ENCODE measurements at regions not wholly inside any gene's neighbourhood (a gene's known extent, or its start where the extent isn't known, plus 50 kb on each side); places are given as distances from the start of the nearest gene placed in this dataset.

DNA sequence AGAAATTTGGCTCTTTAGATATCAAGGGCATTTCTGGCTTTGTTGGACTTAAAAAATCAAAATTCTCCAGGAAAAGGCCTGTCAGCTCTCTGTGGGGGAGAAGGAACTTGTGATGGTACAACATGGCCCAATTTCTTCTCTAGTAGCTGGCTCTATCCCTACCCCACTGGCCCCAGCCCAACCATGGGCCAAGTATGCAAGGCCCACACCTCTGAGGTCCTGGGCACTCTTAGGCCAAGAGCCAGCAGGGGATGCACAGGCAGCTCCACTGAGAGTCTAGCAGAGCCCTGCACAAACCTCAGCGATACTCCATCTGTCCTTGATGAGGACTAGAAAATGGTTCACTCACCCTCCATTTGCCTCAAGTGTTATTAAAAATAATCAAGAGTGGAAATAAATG, 261.2 kb downstream of the C7orf25 start:
- H3K9me3 ChIP-seq (ENCODE audit: control insufficient read depth in 1 of 2, insufficient read depth in 1 of 2, low read depth in 1 of 2, low read length in 2 of 2): no peaks in the 10 kb centered on the region
- POLR2A ChIA-PET: no interaction called here
- no peak overlapping the region for H3K9ac ChIP-seq (ENCODE audit: low read length)
- RAD21 ChIA-PET (ENCODE audit: low non-redundant PET in 1 of 2, low total read pairs in 2 of 2, uncharacterized antibody in 2 of 2, unreplicated experiment in 2 of 2): no interaction called here
- no peak overlapping the region for H3K4me3 ChIP-seq (replicated peaks in 1 of 2; ENCODE audit: low read depth in 1 of 2, low read length in 2 of 2)
- no peaks in the 10 kb centered on the region for H3K79me2 ChIP-seq (ENCODE audit: insufficient read depth, low read length)
- ATAC-seq (no peak), DNase-seq (ENCODE audit: low read depth, low spot score) (no peak)
- no peaks in the 10 kb centered on the region for H3K27me3 ChIP-seq (ENCODE audit: insufficient read depth, low read length)
- CTCF ChIA-PET: no interaction called here
- H4K20me1 ChIP-seq (ENCODE audit: insufficient read depth): no peaks in the 10 kb centered on the region
- H3K36me3 ChIP-seq (ENCODE audit: control insufficient read depth in 1 of 2, insufficient read depth in 2 of 2, low read length in 2 of 2): no peaks in the 10 kb centered on the region
- no peak overlapping the region for H3K27ac ChIP-seq (ENCODE audit: low read depth, low read length)
- TF ChIP-seq SIN3A (IDR thresholded peaks at IDR 0.05; ENCODE audit: low read depth) (no peak), POLR2AphosphoS5 (IDR thresholded peaks at IDR 0.05; ENCODE audit: low read depth, low read length) (no peak), JUND (IDR thresholded peaks at IDR 0.05) (no peak)
- TF ChIP-seq, protein P1, sequence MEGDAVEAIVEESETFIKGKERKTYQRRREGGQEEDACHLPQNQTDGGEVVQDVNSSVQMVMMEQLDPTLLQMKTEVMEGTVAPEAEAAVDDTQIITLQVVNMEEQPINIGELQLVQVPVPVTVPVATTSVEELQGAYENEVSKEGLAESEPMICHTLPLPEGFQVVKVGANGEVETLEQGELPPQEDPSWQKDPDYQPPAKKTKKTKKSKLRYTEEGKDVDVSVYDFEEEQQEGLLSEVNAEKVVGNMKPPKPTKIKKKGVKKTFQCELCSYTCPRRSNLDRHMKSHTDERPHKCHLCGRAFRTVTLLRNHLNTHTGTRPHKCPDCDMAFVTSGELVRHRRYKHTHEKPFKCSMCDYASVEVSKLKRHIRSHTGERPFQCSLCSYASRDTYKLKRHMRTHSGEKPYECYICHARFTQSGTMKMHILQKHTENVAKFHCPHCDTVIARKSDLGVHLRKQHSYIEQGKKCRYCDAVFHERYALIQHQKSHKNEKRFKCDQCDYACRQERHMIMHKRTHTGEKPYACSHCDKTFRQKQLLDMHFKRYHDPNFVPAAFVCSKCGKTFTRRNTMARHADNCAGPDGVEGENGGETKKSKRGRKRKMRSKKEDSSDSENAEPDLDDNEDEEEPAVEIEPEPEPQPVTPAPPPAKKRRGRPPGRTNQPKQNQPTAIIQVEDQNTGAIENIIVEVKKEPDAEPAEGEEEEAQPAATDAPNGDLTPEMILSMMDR (IDR thresholded peaks at IDR 0.05 in 2 of 3, conservative IDR thresholded peaks at IDR 0.05 in 1 of 3; ENCODE audit: borderline replicate concordance in 1 of 3, insufficient read depth in 1 of 3, low read depth in 2 of 3, low read length in 2 of 3): no peak
- TF ChIP-seq, protein P2, sequence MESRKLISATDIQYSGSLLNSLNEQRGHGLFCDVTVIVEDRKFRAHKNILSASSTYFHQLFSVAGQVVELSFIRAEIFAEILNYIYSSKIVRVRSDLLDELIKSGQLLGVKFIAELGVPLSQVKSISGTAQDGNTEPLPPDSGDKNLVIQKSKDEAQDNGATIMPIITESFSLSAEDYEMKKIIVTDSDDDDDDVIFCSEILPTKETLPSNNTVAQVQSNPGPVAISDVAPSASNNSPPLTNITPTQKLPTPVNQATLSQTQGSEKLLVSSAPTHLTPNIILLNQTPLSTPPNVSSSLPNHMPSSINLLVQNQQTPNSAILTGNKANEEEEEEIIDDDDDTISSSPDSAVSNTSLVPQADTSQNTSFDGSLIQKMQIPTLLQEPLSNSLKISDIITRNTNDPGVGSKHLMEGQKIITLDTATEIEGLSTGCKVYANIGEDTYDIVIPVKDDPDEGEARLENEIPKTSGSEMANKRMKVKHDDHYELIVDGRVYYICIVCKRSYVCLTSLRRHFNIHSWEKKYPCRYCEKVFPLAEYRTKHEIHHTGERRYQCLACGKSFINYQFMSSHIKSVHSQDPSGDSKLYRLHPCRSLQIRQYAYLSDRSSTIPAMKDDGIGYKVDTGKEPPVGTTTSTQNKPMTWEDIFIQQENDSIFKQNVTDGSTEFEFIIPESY (IDR thresholded peaks at IDR 0.05; ENCODE audit: extremely low read depth, insufficient replicate concordance, low read length): no peak
- no TSS peak for BruUV-seq (replicated peaks)
- intact Hi-C loops (cut with micrococcal nuclease): no loop called here
- no peaks in the 10 kb centered on the region for H3K9me2 ChIP-seq (ENCODE audit: insufficient read depth)
- H3K4me1 ChIP-seq (ENCODE audit: control insufficient read depth in 1 of 2, insufficient read depth in 2 of 2, low read length in 2 of 2): no peaks in the 10 kb centered on the region
- no peak overlapping the region for H3K4me2 ChIP-seq (ENCODE audit: low read length)
- H2AFZ ChIP-seq (ENCODE audit: low read depth, low read length, poor library complexity, severe bottlenecking): no peak overlapping the region

DNA sequence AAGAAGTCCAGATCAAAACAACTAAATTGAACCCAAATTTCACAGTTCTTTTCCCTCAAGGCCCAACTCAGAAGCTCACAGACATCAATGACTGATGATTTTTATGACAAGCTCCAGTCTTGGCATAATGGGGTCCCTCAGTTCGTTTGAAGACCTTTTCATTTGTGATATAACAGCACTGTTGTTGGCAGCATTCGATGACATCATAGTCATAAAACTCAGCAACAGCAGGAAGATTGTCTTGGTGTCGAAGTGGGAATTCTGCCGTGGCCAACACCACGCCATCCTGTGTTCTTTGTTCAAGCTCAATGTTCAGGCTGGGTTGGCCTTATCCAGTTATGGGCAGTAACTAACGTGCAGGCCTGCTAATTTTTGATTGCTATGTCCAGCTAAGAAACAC, 261.7 kb downstream of the C7orf25 start:
- H3K27ac ChIP-seq (ENCODE audit: low read depth, low read length): no peak overlapping the region
- POLR2A ChIA-PET: no interaction called here
- ATAC-seq: no peak
- RAD21 ChIA-PET (ENCODE audit: low non-redundant PET in 1 of 2, low total read pairs in 2 of 2, uncharacterized antibody in 2 of 2, unreplicated experiment in 2 of 2): no interaction called here
- no peak overlapping the region for H3K9ac ChIP-seq (ENCODE audit: low read length)
- intact Hi-C loops (cut with micrococcal nuclease): no loop called here
- BruUV-seq (replicated peaks): no TSS peak
- H3K4me1 ChIP-seq (ENCODE audit: control insufficient read depth in 1 of 2, insufficient read depth in 2 of 2, low read length in 2 of 2): no peaks in the 10 kb centered on the region
- no peaks in the 10 kb centered on the region for H3K9me3 ChIP-seq (ENCODE audit: control insufficient read depth in 1 of 2, insufficient read depth in 1 of 2, low read depth in 1 of 2, low read length in 2 of 2)
- no peak overlapping the region for H2AFZ ChIP-seq (ENCODE audit: low read depth, low read length, poor library complexity, severe bottlenecking)
- no peak for DNase-seq (ENCODE audit: low read depth, low spot score)
- no peak overlapping the region for H3K4me2 ChIP-seq (ENCODE audit: low read length)
- no peaks in the 10 kb centered on the region for H4K20me1 ChIP-seq (ENCODE audit: insufficient read depth)
- CTCF ChIA-PET: no interaction called here
- no peaks in the 10 kb centered on the region for H3K79me2 ChIP-seq (ENCODE audit: insufficient read depth, low read length)
- H3K4me3 ChIP-seq (replicated peaks in 1 of 2; ENCODE audit: low read depth in 1 of 2, low read length in 2 of 2): no peak overlapping the region
- no peaks in the 10 kb centered on the region for H3K36me3 ChIP-seq (ENCODE audit: control insufficient read depth in 1 of 2, insufficient read depth in 2 of 2, low read length in 2 of 2)
- H3K9me2 ChIP-seq (ENCODE audit: insufficient read depth): no peaks in the 10 kb centered on the region
- H3K27me3 ChIP-seq (ENCODE audit: insufficient read depth, low read length): no peaks in the 10 kb centered on the region
- TF ChIP-seq EZH2 (IDR thresholded peaks at IDR 0.05): no peak
- TF ChIP-seq POLR2AphosphoS5 (IDR thresholded peaks at IDR 0.05; ENCODE audit: low read depth, low read length): no peak
- TF ChIP-seq CEBPB (IDR thresholded peaks at IDR 0.05; ENCODE audit: low read depth): no peak
- no peak for TF ChIP-seq JUND (IDR thresholded peaks at IDR 0.05)
- no peak for TF ChIP-seq EZH2phosphoT487 (IDR thresholded peaks at IDR 0.05; ENCODE audit: borderline replicate concordance)
- no peak for TF ChIP-seq SIN3A (IDR thresholded peaks at IDR 0.05; ENCODE audit: low read depth)
- TF ChIP-seq, protein P3, sequence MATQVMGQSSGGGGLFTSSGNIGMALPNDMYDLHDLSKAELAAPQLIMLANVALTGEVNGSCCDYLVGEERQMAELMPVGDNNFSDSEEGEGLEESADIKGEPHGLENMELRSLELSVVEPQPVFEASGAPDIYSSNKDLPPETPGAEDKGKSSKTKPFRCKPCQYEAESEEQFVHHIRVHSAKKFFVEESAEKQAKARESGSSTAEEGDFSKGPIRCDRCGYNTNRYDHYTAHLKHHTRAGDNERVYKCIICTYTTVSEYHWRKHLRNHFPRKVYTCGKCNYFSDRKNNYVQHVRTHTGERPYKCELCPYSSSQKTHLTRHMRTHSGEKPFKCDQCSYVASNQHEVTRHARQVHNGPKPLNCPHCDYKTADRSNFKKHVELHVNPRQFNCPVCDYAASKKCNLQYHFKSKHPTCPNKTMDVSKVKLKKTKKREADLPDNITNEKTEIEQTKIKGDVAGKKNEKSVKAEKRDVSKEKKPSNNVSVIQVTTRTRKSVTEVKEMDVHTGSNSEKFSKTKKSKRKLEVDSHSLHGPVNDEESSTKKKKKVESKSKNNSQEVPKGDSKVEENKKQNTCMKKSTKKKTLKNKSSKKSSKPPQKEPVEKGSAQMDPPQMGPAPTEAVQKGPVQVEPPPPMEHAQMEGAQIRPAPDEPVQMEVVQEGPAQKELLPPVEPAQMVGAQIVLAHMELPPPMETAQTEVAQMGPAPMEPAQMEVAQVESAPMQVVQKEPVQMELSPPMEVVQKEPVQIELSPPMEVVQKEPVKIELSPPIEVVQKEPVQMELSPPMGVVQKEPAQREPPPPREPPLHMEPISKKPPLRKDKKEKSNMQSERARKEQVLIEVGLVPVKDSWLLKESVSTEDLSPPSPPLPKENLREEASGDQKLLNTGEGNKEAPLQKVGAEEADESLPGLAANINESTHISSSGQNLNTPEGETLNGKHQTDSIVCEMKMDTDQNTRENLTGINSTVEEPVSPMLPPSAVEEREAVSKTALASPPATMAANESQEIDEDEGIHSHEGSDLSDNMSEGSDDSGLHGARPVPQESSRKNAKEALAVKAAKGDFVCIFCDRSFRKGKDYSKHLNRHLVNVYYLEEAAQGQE (IDR thresholded peaks at IDR 0.05; ENCODE audit: low read depth): no peak
- no peak for TF ChIP-seq YY1 (IDR thresholded peaks at IDR 0.05; ENCODE audit: extremely low read depth, insufficient replicate concordance, low read depth, low read length)
- TF ChIP-seq, protein P4, sequence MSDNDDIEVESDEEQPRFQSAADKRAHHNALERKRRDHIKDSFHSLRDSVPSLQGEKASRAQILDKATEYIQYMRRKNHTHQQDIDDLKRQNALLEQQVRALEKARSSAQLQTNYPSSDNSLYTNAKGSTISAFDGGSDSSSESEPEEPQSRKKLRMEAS (IDR thresholded peaks at IDR 0.05): no peak
- TF ChIP-seq ZFX (IDR thresholded peaks at IDR 0.05): no peak
- no peak for TF ChIP-seq SP1 (IDR thresholded peaks at IDR 0.05; ENCODE audit: low read depth)
- no peak for TF ChIP-seq FOSL1 (IDR thresholded peaks at IDR 0.05; ENCODE audit: low read depth)
